ENCODE measurements at regions not wholly inside any gene's neighbourhood (a gene's known extent, or its start where the extent isn't known, plus 50 kb on each side); places are given as distances from the start of the nearest gene placed in this dataset.

GRCh38 chr4:43244688-43245382 lies 352.3 kb downstream of the GRXCR1 start:
- no peak for DNase-seq

DNA sequence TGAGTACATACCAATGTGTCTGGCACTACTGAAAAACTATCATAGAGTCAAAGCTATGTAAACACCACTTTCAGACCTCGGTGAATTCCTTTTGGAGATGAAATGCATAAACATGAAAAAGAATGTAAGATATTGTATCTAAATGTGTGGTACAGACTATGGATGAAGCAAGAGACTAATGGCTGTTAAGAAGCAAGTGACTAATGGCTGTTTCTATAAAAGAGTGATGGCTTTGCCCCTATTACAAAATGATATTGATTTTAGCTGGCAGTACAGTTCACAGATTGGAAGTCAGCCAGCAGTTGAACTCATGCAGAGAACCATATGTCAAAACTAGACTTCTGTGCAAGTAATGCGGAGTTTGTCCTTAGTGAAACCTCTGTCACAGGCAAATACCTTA lies 359.3 kb downstream of the GRXCR1 start:
- DNase-seq, result no peak

DNA sequence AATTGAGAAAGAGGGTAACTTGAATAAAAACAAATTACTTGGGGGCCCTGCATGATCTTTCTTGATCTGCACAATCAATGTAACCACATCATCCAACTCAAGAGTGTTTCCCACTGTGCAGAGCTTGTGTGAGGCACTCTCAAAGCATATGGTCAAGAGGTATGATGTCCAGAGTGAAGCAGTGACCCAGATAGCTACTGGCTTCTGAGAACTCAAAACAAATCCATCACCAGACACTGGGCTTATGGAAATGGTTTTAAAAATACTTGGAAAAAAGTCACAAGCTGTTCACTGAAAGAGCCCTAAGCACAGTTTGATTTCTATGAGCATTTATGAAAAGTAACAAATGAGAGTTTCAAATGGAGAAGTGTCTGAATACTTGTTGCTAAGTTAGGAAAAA lies 361.0 kb downstream of the GRXCR1 start:
- DNase-seq, result no peak

DNA sequence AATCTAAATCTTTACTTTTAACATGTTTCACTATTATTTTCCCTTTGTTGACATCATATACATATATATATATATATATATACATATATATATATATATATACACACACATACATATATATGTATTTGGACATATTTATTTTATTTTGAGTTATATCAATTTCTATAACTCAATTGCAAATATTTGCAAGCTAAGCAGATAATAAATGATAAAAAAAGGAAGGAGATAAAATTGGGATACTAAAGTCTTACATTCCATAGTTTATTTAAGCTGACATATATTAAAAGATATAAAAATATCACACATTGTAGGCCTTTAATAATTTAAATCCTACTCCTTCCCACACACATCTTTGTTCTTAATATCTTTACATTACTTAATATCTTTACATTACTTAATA lies 372.2 kb downstream of the GRXCR1 start:
- DNase-seq, result no peak

DNA sequence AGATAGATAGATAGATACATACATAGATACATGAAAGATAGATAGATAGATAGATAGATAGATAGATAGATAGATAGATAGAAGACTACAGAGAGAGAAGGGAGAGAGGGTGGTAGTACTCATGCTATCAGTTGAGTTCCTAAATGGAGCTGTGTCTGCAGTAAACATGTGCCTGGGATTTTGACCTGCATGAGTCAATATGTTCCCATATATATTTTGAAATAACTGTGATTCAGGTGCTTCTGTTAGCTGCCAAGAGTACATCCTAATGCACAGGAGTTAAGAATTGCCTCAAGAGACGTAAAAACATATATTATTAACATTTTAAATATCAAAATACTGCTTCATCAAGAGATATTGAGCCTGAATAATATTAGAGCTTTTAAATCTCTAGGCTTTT lies 379.4 kb downstream of the GRXCR1 start:
- DNase-seq, result no peak

DNA sequence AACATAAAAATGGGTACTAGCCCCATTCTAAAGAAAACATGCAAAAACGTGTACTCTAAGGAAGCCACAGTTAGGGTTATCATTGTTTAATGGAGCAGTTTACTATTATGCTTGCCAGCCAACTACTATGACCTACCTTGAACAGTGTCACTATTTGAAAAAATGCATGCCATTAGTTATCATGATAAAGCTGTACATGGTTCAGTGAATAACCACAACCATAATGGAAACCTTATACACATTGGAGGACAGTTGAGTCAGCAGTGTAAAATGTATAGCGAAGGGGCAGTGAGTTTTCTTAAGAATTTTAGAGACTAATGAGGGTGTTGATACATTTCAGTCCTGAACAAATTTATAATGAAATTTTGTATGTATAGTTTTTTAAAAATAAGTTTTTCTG lies 381.9 kb downstream of the GRXCR1 start:
- no peak for DNase-seq

GRCh38 chr4:43275779-43276178 lies 383.3 kb downstream of the GRXCR1 start:
- no peak for DNase-seq

GRCh38 chr4:43276321-43276720 lies 383.8 kb downstream of the GRXCR1 start:
- no peak for DNase-seq

- DNase-seq, result peak; percentile 46
These were observed 384.5 kb downstream of the GRXCR1 start for GRCh38 chr4:43277003-43277402.

- no peak for DNase-seq
These were observed 390.0 kb downstream of the GRXCR1 start for GRCh38 chr4:43282534-43282933.

GRCh38 chr4:43286137-43286536 lies 393.6 kb downstream of the GRXCR1 start:
- DNase-seq, result no peak

GRCh38 chr4:43296946-43297528 lies 404.5 kb downstream of the GRXCR1 start:
- DNase-seq, result peak; percentile 1

GRCh38 chr4:43316813-43317212 lies 424.3 kb downstream of the GRXCR1 start:
- DNase-seq, result no peak

DNA sequence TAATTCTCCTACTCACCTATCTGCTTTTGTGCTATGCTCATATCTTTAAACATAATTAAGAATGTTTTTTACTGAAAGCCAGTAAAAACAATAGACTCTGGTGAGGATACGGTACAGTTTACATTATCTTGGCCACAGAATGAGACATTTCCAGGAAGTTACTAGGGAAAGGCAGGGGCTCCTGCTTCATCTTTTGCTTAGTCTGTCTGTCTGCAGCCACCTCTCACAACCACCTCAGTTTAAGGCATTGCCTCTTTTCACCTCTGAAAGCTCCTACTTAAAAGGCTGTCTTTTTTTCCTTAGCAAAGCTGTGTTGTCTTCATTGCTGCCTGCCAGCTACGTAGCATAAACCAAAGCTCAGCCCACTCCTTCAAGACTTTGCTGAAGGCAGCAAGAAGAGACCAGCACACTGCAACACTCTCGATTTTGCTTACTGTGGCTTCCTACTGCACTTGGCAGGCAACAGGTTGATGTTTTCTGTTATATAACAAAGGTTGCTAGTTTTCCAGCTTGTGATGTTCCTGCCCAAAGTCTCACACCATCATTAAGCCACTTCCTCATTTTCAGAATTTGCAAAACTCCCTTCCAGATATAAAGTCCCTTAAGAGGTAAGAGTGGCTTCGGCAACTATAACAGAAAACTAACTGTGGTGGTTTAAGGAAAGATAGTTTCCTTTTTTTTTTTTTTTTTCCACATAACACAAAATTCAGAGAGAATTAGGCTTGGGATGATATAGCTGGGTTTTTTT lies 432.9 kb downstream of the GRXCR1 start:
- no peak for DNase-seq

DNA sequence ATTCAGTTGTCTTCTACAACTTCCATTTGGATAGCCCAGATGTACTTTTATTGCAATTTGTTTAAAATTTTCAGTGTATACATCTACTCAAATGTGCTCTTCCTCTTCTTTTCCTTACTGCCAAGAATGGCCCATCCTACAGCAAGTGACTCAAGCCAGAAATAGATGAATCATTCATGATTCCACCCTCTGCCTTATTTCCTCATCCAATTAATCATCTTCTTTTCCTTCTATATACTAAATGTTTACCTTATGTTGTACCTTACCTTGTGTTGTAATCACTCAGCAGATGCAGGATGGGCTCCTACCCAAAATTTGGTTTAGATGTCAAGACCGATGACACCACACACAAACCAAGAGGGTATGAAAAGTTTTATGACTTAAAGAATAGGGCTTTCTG lies 437.8 kb downstream of the GRXCR1 start:
- peak; percentile 73 for DNase-seq

DNA sequence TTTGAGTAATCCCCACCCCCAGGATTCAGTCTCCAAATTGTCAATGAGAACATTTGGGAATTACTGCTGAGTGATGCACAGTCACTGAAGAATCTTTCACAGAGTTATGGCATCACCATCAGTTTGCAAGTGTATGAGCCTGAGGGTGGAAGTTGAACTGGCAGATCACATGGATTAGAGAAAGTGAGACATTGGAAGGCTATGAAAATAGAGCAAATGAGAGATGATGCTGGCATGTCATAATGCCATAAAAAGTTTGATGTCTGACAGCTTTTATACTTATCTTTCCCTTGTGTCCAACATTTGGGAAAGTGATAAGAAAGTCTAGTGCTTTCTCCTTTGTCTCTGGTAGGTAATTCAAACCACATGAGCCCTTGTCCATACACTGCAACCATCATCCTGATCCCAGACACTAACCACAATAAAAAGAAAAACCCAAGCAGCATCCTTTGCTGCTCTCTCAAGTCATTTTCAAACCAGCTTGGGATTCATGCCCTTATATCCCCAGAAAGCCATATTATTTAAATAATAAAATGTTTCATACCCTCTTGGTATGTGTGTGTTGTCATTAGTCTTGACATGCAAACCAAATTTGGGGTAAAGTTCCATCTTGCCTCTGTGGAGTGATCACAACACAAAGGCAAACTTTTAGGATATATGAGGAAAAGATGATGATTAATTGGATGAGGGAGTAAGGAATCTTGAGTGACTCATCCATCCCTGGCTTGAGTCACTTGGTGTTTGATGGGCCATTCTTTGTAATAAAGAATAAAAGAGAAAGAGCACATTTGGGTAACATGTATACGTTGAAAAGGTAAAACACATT lies 438.9 kb downstream of the GRXCR1 start:
- DNase-seq, result peak; percentile 89

DNA sequence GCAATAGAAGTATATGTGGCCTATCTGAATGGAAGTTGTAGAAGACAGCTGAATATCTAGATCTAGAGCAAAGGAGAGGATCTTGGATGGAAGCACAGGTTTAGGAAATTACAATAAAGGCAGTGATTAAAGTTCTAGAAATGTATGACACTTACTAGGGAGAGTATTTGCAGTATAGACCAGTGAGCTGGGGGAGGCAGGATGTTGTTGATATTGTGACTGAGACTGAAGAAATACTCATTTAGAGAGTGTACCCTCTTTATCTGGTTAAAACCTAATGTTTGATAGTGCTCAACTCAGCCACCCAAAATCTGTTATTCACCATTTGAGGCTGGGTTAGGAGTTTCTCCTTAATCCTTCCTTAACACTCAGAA lies 439.5 kb downstream of the GRXCR1 start:
- DNase-seq, result peak; percentile 53

- DNase-seq, result peak; percentile 73
These were observed 445.2 kb downstream of the GRXCR1 start for GRCh38 chr4:43337707-43338106.

GRCh38 chr4:43339435-43339834 lies 446.9 kb downstream of the GRXCR1 start:
- peak; percentile 80 for DNase-seq

GRCh38 chr4:43341741-43342140 lies 449.2 kb downstream of the GRXCR1 start:
- DNase-seq, result peak; percentile 9

DNA sequence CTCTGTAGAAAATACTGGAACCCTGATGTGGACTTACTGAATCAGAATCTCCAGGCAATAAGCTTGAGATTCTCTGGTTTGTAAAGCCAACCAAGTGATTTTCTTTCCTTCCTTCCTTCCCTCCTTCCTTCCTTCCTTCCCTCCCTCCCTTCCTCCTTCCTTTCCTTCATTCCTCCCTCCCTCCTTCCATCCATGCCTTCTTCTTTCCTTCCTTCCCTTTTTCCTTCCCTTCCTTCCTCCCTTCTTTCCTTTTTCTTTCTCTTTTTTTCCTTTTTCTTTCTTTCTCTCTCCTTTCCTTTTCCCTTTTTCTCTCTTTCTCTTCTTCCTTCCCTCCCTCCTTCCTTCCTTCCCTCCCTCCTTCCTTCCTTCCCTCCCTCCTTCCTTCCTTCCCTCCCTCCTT lies 450.8 kb downstream of the GRXCR1 start:
- no peak for DNase-seq

DNA sequence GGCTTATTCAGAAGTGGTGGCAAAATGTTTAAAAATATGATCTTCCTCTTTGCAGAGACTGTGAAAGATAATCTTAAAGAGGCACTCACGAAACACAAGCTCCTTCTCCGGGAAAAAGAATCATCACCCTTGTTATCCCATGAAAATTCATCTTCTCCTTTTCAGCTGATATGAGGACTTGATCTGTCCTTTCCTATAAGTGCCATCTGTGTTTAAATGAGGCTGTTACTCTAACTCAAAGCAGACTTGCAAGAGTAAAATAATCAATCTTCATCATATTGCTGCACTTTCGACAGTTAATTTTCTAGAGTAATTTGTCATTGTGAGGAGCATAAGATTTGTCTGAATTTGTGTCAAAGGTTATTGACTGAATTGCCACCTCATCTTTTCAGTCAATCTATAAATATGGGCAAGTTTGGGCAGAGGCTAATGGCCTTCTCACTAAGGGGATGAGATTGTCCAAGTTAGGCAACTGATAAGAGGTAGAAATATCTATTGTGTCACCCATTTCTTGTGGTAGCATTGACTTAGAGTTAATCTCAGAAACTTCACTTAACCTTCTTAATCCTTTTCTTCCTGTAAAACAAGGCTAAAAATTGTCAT lies 452.9 kb downstream of the GRXCR1 start:
- DNase-seq, result no peak

DNA sequence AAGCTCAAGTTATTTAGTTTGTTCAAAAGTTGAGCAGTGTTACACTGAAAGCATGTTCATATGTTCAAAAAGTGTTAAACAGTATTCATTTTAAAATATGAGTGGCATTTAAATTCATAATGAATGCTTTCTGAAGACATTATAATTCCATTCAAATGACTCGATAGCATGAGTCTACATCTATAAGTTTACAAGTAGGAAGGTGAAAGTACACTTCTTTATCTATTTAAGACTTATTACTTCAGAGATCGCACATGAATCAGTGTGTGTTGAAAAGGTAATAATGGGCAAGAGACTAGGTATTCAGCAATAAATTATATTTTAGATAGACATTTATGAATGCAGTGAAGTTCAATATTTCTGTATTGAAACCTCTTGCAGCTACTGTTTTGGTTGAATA lies 456.1 kb downstream of the GRXCR1 start:
- DNase-seq, result peak; percentile 22

Measured in fibroblast of skin of back (primary cell).